NCI-H1417 (cell line): ENCODE measurements at regions not wholly inside any gene's neighbourhood (a gene's known extent, or its start where the extent isn't known, plus 50 kb on each side); places are given as distances from the start of the nearest gene placed in this dataset.

Experiments used
- DNase-seq, 3 experiments: peaks; one replicate each; lab custom pipeline; 2025; lab: John Stamatoyannopoulos, UW

- DNase-seq: no peak
Observed at GRCh38 chr4:122305853-122306252, 73.0 kb upstream of the ADAD1 start.

GRCh38 chr4:122309988-122310626 lies 68.7 kb upstream of the ADAD1 start:
- DNase-seq: peak in 1 of 3 experiments; percentile 10

- no peak for DNase-seq
Observed at GRCh38 chr4:122313006-122313646, 65.7 kb upstream of the ADAD1 start.

GRCh38 chr4:122326908-122327307 lies 51.9 kb upstream of the ADAD1 start:
- DNase-seq: peak in 1 of 3 experiments; percentile 9

GRCh38 chr4:122328893-122329292 lies 49.9 kb upstream of the ADAD1 start:
- no peak for DNase-seq
